ENCODE measurements at regions not wholly inside any gene's neighbourhood (a gene's known extent, or its start where the extent isn't known, plus 50 kb on each side); places are given as distances from the start of the nearest gene placed in this dataset.
A peak's percentile ranks its signal among the peaks of the same experiment; 100 is the strongest.
"Not testable (repeated sequence)": the region's sequence is repeated elsewhere in the genome, so short reads cannot be mapped to it uniquely, and the experiment has no call there.

DNA sequence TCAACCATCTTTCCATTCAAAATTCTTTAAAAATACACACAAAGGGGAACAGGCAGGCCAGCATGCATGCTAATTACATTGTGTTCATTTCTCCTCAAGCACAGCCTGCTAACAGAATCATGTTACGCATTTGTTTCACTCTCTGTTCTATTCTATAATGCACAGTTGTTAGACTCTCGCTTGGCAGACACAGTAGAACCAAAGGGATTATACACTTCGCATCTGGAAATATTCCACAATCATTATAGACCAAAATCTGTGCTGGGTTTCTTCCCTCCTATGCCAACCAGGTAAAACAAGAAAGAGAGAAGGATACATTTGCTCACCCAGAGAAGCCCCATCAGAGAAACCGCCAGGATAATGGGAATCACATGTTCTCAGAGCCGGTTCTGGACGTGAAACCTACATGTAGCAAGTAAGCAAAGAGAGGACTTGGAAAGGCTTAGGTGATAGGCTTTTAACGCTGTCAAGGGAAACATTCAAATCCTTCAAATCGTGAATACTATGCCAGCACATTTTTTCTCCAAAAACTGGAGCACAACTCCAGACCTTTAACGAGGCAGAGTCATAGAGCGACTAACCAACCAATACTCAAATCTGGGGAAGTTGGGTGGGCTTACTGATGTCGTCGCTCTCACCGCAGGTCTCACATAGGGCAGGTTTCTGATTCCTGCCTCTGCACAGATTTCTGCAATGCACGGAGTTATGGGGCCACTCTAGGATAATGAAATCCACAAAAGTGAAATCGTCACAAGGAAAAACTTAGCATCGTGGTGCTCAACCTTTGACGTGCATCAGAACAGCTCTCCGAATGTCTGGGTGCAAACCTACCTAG is 380.5 kb upstream of the AUTS2 start:
- DNase-seq, result no peak

DNA sequence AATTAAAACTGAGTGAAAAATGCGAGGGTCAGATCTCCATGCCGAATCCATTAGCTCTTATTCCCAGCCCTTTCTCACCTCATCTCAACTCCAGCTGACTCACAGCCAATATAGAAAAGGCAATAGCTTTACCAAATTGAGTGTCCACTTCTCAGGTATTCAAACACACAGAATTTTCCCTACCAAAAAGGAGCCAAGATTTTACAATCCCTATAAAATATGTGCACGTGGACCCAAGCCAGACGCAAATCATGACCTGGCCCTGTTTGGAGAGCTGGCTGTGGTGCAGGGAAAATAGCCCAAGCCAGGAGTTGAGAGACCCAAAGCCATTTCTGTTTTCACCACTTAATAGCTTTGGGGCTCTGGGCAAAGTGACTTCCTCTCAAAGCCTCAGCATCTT is 379.7 kb upstream of the AUTS2 start:
- DNase-seq, result no peak

DNA sequence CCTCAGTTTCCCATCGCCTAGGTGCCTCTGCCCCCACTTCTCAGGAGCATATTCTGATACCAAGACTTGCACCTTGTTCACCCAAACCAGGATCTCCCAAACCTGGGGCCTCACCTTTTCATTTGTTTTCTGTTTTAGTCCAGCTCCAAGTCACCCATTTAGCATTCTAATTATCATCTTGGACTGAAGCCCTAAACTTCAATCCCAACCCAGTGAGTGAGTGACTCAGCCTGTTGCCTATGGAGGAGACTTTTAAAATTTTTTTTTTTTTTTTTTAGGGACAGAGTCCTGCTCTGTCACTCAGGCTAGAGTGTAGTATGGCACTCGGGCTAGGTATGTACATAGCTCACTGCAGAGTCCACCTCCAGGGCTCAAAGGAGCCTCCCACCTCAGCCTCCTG is 378.9 kb upstream of the AUTS2 start:
- peak; percentile 8 for DNase-seq

DNA sequence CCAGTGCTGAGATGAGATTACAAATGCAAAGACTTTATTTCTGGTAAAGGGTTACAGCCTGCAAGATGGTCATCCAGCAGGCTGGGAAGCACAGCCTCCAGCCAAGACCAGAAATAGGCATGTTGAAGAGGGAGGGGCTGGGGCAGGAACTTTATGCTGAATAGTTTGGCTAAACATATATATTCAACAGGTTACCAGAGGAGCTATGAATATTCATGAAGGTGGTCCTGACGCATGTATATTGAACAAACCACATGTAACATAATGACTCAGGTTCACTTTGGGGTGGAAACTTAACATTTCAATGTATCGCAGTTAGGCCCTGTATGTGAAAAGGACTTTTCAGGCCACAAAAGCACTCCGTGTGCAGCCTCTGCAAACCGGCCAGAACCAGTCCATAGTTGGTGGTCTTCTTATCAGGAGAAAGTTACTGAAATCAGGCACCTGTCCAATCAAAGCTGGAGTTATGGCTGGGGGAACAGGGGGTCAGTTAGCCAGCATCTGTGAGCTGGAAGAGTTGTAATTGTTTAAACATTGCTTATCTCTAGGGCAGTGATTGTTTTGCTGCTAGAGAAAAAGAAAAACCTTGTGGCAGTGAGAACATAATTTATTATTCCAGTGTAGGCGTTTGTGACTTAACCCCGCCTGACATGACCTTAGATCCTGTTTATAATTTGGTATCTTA is 372.9 kb upstream of the AUTS2 start:
- DNase-seq, result no peak

DNA sequence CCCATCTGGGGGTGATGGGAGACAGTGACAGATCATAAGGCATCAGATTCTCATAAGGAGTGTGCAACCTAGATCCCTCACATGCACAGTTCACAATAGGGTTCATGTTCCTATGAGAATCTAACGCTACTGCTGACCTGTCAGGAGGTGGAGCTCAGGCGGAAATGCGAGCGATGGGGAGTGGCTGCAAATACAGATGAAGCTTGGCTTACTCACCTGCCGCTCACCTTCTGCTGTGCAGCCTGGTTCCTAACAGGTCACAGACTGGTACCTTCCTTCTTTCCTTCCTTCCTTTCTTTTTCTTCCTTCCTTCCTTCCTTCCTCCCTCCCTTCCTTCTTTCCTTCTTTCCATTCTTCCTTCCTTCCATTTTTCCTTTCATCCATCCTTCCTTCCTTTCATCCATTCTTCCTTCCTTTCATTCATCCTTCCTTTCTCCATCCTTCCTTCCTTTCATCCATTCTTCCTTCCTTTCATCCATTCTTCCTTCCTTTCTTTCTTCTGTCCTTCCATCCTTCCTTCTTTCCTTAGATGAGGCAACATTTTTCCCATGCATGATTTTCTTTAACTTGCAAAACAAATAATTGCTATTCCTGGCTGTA is 370.0 kb upstream of the AUTS2 start:
- no peak for DNase-seq

DNA sequence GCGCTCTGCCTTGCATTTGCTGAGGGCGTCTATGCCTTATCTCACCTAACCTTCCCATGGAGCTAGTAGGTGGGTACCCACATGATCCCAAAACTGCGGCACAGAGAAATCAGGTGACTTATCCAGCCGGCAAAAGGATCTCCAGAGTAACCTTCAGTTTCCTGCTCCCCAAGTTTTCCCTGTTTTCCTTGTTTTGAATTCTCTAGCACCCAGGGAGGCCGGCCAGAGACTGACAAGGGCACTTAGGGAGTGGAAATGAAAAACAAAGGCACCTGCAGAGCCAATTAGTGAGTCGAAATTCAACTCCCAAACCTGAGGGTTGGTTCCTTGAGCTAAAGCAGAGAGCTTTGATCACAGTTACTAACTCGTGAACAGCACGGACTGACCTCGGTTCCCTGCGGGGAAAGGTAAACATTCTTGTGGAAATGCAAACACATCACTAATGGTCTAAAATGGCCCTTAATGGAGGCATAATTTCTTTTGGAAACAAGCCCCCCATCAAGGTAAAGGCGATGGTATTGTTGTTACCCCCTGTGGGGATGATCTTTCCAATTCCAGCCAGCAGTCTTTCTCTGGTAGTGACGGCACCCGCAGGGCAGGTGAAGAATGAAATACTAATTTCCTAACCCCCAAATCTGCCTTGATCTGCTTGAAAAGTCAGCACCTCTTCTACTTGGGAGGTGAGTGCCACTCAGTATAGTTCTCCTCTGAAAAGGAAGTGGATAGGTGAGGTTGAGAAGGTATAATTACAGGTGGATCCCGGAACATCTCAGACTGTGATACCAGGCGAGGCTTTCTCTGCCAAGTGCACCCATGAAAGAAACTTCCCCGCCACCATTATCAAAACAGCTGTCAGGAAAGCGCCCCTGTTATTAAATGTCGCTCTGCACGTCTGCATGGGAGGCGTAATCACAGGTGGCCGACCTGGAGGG is 365.6 kb upstream of the AUTS2 start:
- no peak for DNase-seq

DNA sequence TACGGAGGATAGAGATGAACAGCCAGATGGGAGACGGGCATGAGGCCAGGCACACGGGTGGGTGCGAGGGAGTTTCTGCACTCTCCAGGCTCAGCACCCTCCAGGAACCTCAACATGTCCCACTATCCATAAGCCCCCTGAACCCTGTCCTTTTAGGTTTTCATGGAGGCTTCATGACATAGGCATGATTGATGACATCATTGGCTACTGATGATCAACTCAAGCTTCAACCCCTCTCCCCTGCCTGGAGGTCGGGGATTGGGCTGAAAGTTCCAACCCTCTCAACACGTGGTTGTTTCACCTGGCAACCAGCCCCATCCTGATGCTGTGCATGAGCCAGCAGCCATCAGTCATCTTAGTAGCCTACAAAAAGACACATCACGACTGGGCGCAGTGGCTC is 360.7 kb upstream of the AUTS2 start:
- no peak for DNase-seq

DNA sequence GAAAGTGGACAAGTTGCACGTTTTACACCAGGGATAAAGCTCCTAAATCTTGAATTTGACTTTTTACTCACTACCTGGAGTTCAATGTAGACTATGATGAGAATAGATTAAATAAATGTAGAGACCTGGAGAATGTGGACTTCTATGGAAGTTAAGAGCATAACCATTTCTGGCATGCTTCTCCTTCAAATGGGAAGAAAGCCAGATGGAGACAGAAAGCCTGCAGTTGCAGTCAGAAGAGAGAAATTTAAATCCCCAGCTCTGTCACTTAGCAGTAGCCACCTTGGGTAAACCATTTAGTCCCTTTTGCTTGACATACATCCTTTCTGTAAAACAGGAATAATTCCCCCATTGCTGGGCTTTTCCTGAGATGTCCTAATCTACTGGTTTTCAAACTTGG is 355.3 kb upstream of the AUTS2 start:
- no peak for DNase-seq

DNA sequence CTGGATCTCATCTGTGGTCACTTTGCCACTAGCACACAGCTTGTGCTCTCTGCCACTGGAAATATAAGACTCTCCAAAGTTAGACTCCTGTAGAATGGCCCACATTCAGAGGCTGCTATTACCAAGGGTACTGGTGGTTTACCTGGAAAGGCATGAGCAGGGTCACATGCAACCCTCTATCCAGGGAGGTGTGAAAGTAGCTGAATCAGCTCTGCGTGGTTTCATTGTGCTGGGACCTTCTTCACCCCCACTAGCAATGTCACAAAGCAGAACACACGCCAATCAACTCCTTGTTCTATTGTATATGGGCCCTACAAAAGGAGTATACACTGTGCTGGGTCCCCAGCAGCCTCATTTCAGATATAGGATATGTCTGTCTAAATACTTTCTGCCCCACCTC is 353.6 kb upstream of the AUTS2 start:
- DNase-seq, result no peak

DNA sequence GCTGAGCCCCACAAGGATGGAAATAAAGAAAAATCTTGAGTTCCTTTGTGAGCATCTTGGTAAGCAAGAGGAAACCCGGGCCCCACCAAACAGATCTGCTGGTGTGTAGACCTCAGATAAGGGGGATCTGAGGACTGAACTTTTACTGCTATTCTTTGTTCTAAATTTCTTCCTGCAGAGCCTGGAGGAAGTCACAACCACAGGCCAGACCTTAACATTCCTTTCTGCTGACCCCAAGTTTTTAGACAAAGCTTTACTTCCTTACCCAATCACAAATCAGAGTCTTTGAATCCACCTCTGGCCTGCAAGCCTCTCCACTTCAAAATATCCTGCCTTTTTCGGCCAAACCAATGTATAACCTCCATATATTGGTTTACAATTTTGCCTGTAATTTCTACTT is 352.6 kb upstream of the AUTS2 start:
- DNase-seq, result peak; percentile 42

DNA sequence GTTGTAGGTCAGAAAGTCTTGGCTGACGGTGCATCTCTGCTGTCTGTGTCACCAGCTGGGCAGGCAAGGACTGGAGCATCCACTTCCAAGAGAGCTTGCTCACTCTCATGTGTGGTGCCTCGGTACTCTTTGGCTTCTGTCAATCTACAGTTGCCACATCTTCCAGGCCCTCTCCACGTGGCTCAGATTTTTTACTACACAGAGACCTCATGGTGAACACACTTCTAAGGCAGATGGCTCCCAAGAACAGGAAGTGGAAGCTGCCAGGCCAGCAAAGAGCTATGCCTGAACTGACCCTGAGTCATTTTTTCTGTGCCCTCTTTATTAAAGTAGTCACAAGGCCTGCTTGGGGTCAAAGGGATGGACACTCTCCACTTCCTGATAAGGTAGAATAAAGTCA is 351.5 kb upstream of the AUTS2 start:
- DNase-seq, result no peak

DNA sequence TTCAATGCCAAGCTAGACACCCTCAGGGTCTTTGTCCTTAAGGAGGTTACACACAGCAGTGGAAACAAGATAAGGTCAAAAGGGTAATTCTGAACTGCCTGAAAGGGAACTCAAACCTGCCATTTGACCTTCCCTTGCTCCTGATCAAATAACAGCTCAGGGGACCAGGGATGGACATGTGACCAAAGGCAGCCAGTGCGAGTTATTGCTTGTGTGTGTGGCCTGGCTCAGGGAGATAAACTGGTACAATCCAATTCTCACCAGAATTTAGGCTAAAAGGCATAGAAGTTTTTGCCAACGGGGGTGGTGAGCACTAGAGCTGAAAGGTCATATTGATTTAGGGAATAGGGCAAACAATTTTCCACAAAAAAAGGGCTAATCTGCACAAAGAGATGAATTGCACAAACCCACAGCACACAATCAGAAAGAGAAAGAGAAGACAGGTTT is 349.9 kb upstream of the AUTS2 start:
- not testable (repeated sequence) for DNase-seq

DNA sequence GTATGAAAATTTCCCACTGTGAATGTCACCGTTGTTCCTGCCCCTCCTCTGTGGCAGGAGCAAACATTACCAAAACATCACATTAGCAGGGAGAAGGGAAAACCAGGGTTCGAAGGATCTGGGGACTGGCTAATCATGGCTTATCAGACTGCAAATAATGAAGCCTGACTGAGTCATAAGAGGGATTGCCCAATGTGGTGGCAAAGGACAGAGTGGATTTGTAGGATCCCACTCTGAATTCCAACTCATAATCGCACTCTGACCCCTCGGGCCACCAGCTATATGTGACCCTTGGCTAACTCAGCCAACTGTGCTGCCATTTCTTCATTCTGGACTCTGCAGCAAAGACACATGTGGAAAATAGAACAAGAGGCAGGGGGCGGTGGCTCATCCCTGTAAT is 347.3 kb upstream of the AUTS2 start:
- DNase-seq, result no peak

DNA sequence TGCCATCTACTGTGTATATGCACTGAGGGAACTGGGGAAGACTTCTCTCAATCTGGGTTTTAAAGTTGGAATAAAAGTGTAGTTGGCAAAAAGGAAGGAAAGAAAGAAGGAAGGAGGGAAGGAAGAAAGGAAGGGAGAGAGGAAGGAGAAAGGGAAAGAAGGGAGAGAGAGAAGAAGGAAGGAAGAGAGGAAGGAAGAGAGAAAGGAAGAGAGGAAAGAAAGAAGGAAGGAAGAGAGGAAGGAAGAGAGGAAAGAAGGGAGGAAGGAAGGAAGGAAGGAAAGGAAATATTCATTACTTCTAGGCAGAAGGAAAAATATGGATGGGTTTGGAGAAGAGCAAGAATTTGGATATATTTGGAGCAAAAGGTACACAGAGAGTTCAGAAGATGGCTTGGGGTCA is 343.6 kb upstream of the AUTS2 start:
- no peak for DNase-seq

DNA sequence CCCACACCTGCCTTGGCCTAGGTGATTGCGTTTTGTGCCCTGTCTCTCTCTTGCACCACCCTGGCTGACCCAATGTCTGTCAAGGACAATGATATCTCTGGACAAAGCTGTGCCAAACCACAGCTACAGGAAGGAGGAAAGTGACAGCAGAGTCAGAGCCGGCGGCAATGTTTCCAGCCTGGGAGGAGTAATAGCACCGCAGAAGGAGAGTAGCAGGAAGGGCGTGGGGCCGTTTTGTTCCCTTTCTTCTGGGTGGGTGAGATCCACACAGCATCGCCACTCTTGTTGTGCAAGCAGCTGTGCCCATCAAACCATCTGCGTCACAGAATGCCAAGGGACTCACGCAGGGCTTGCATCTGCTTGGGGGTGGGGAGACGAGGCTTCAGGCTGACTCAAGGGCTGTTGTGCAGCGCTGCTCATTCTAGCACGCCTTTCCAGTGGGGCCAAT is 341.6 kb upstream of the AUTS2 start:
- peak; percentile 70 for DNase-seq

DNA sequence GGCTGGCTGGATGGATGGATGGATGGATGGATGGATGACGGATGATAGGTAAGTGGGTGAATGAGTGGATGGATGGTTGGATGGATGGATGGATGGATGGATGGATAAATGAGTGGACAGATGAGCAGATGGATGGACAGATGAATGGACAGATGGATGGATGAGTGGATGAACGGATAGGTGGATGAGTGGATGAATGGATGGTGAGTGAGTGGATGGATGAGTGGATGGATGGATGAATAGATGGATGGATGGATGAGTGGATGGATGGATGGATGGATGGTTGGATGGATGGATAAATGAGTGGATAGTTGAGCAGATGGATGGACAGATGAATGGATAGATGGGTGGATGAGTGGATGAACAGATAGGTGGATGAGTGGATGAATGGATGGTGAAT is 340.7 kb upstream of the AUTS2 start:
- no peak for DNase-seq

DNA sequence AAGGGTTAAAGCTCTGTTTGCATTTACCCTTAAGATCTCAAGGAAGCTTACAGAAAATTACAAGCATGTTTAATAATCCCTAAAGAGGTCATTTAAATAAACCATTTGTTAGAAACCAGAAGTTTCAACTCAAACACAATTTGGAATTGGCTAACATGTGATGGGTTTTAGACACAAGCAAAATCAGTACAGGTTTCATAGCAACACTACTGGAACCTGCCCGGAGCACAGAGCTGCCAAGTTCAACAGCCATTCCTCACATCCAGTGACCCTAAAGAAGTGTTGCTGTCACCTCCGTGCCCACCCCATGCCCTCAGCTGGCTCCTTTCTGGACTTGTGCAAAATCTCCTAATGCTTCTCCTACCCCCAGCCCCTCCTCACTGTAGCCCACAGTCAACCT is 338.8 kb upstream of the AUTS2 start:
- no peak for DNase-seq

DNA sequence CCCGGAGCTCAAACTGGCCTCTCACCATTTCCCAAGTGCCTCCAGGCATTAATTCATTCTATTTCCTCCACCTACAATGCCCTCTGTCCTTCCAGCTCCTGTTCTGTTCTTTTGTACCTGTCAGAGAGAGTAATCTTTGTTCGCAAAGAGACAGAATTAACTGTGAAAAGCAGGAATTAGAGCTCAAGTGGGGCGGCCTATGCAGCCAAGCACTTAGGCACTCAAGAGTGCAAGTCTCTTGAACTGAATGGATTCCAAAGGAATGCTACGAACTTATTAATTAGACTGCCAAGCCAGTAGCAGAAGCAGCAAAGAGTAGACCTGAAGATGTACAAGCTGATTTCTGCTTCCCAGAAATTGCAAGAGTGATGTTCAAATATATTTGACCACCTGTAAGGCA is 338.3 kb upstream of the AUTS2 start:
- no peak for DNase-seq

DNA sequence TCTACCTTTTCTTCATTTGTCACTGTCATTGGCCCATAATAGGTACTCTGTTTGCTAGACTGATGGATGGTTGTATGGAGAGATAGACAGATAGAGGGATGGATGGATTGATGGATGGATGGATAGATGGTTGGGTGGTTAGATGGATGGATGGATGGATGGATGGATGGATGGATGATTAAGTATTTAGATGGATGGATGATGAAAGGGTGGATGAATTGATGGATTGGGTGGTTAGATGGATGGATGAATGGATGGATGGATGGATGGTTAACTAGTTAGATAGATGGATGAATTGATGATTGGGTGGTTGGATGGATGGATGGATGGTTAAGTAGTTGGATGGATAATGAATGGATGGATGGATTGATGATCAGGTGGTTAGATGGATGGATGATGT is 334.7 kb upstream of the AUTS2 start:
- no peak for DNase-seq

DNA sequence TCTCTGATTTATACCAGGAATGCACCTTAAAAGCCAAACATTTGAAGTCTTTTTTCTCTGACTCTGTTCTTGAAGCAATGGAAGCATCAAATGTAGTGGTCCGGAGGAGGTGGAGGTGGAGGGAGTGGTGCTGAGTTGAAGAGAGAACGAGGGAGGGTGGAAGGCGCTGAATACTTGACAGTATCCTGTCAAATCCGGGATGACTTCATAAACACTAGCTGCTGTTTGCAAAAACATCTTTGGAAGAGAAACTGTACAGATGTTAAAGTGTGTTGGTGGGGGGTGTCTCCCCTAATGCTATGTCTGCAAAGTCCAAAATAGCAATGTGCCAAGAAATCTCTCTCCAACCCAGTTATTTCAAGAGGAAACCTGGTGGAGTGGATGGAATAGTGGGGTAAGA is 328.5 kb upstream of the AUTS2 start:
- no peak for DNase-seq

DNA sequence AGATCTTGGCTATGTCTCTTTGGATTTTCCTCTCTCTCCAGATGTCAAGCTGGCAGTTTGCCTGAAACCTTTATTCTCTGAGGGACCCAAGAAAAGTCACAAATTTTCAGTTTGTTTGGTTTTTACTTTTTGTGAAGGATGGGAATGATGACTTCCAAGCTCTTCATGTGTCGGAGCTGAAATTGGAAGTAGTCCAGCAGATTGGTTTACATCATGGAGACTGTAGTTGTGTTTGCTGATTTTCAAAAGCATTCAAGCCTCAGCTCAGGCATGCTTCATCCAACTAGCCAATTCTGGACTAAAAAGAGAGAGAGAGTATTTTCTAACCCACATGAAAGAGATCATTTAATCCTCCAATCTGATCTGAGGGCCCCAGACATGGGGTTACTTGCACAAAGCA is 326.2 kb upstream of the AUTS2 start:
- DNase-seq, result no peak

DNA sequence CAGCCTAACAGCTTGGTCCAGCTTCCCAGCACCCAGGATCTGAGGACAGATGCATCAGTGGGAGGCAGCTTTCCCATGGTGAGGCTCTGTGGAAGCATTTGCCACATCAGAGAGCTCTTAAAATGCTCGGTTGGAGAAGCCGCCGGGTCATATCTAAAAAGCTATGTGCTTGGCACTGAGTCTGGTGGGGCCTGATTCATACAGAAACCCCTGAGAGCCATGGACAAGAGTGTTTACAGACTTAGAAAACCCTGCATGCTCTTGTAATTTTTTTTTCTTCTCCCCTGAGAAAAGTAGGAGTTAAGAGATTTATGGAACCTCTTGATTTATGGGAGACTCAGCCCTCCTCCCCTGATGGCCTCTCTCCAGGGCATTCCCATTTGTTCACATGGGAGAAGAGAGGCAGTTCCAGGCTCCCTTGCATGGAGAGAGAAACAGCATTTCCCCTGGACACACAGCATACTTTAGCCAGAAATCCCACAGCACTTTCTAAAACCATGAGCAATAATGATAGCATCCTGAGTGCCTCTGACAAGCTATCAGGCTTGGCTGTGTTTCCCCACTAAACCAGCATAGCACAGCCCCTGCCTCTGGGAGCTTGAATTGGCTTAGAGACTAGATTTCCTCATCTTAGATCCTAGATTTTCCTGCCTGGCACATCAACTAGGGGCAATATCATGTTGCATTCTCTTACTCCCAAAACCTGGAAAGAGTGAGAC is 322.1 kb upstream of the AUTS2 start:
- DNase-seq, result peak; percentile 34
